ENCODE measurements at regions not wholly inside any gene's neighbourhood (a gene's known extent, or its start where the extent isn't known, plus 50 kb on each side); places are given as distances from the start of the nearest gene placed in this dataset.

DNA sequence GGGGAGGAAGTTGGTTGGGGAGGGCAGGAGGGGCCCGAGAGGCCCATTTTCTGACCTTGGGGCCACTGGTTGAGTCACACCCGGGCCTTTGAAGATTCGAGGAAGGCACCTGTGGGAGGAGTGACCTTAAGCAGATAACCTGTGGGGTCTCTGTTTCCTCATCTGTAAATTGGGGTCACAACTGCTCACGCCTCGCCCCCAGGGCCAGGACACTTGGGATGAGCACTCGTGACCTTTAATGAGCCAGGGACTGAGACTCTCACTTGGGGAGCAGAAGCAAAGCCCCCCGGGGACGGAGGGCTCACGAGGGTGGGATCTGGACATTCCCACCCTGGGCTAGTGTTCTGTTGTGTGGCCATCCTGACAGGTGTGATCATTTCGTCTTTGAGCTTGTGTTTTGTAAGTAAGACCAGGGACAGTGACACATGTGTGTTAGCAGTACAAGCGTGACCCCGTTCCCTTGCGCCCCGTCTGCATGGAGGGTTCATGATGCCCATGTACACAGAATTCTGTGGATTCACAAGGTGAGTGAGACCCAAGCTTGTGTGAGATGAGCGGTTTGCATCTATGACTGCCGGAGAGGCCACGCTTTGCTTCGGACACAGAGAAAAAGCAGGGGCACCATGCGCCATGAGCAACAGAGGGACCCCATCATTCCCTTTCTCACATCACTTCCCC lies 79.3 kb upstream of the PMEPA1 start:
- TF ChIP-seq CTCF (conservative IDR thresholded peaks at IDR 0.05; ENCODE audit: low read length) = no peak
- TF ChIP-seq EZH2phosphoT487 (IDR thresholded peaks at IDR 0.05; ENCODE audit: borderline replicate concordance) = no peak
